Left forelimb (tissue), 1 donor: ENCODE measurements at regions not wholly inside any gene's neighbourhood (a gene's known extent, or its start where the extent isn't known, plus 50 kb on each side); places are given as distances from the start of the nearest gene placed in this dataset.

Experiments
- DNase-seq: peaks from one replicate; pipeline ENCODE4 v3.0.0-alpha.2; 2018; ENCODE audit warnings: low spot score

- no peak for DNase-seq
These were observed 354.1 kb upstream of the C1orf87 start for GRCh38 chr1:60427701-60428100.

DNA sequence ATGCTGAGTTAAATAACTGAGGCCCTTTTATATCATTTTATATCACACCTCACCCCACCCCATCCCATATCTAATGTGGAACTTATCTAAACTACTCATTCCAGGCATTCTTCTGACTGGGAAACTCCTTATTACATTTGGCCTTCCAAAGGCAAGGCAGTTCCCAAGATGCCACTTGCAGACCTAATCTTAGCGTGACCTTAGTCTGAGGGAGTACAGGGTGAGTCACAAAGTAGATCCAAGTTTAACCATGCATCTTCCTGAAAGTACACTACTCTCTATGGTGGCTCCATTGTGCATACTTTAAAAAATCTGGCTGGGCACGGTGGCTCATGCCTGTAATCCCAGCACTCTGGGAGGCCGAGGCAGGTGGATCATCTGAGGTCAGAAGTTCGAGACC is 353.6 kb upstream of the C1orf87 start:
- DNase-seq = no peak

GRCh38 chr1:60425528-60425927 is 352.0 kb upstream of the C1orf87 start:
- no peak for DNase-seq

- DNase-seq = no peak
These were observed 349.7 kb upstream of the C1orf87 start for GRCh38 chr1:60423146-60423780.

- DNase-seq = no peak
These were observed 348.4 kb upstream of the C1orf87 start for GRCh38 chr1:60421965-60422364.

GRCh38 chr1:60419023-60419422 is 345.5 kb upstream of the C1orf87 start:
- no peak for DNase-seq

- DNase-seq = no peak
These were observed 342.1 kb upstream of the C1orf87 start for GRCh38 chr1:60415696-60416095.

GRCh38 chr1:60413091-60413490 is 339.5 kb upstream of the C1orf87 start:
- no peak for DNase-seq

- DNase-seq = no peak
These were observed 338.0 kb upstream of the C1orf87 start for GRCh38 chr1:60411591-60411990.

DNA sequence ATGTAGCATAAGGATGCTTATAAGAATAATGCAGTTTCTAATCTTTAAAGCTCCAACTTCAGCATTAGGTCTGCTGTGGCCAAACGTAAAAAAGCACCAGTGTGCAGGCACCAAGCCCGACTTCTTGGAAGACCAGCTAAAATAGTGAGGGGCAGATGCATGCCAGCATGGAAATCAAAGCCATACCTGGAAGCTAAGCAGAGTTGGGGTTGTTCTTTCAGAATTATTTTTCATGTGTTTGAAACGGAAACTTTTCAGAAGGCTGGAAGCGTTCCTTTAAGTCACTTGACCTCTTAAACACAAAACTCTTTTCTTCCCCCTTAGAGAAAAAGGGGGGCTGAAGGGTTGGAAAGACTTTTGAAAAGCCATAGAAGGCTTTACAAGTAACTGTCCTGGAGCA is 329.2 kb upstream of the C1orf87 start:
- no peak for DNase-seq

DNA sequence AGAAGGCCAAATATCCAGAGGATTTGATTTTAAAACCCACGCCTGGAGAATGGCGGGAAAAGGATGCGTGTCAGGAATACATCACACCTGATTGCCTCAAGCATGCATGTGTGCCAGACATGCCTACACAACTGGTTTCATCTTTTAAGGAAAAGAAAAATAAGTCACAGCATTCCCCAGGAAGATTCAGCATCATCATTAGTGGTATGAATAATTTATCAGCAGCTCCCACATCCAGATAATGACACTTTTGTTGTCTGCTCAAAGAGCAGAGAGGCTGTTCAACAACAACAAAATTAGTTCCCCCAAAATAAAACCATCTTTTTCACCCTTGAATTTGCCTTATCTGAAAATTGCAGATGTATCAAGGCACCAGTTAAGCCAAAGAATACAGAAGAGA is 328.6 kb upstream of the C1orf87 start:
- DNase-seq = no peak

- DNase-seq = no peak
These were observed 320.9 kb upstream of the C1orf87 start for GRCh38 chr1:60394436-60394835.

DNA sequence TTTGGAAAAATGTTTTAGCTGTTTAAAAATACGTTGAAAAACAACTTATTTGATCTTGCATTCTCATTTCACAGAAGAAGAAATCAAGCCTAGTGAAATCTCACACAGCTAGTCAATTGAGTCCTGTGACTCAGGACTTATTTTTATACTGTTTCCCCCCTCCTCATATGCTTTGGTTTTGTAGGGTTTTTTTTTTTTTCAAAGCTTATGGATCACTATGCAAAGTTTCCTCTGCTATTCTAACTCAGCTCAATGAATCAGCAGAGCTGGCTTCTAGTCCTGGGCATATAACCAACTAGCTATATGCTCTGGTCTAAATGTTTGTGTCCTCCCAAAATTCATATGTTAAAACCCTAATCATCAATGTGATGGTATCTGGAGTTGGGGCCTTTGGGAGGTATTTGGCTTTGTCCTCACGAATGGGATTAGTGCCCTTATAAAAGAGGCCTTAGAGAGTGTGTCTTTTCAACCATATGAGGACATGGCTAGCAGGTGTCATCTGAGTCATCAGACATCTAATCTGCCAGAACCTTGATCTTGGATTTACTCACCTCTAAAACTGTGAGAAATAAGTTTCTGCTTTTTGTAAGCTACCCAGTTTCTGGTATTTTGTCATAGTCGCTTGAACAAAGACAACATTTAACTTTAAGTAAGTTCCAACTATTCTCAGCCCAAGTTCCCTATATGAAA is 317.2 kb upstream of the C1orf87 start:
- no peak for DNase-seq

GRCh38 chr1:60388092-60388987 is 314.8 kb upstream of the C1orf87 start:
- DNase-seq = no peak

DNA sequence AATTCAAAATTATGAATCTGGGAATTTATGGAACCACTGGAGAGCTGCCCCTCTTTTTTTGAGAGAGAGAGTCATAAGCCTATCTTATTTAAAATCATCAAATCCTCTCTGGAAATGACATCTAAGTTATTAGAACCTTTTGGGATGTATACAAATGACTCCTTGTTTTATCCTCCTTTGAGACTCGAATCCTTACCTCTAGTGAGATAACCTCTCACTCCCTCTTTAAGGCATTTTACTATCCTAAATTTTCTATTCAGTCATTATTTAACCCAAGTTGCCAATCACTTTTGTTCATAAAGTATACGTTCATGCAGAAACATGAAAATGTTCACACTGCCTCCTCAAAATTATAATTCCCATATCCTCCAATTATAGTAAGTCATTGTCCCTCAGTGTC is 313.6 kb upstream of the C1orf87 start:
- no peak for DNase-seq

DNA sequence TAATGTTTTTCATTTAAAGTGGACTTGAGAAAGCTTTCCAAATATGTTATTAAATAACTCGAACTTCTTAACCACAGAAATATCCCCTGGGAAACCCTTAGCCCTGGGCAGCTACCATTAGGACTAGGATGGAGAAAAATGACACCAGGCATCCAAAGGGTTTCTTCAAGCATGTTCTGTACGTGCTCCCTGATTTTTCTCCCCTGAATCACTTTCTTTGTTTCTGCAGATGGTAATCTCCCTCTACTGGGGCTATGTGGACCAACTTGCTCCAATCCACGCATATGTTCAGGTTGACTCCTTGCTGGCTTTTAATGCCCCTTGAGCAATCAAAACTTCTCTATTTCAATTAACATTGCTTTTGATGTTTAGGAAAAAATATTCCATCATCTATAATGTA is 312.7 kb upstream of the C1orf87 start:
- DNase-seq = no peak

- DNase-seq = no peak
These were observed 302.6 kb upstream of the C1orf87 start for GRCh38 chr1:60376196-60376595.

DNA sequence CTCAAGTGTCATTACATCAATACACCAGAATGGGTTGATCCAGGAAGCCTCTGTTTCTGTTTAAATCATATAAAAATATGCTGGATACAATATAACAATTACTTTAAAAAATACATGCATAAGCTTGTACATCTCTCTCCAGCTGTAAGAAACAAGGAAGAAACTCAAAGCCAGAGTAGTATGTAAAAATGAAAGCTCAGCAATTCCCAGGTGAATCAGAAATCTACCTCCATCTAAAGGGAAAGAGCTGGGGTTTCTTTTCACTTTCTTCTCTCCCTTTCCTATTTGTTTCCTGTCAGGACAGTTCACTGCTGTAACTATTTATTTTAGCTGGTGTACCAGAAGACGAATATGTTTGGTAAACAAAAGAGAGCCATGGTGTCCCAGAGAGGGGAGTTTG is 301.0 kb upstream of the C1orf87 start:
- no peak for DNase-seq

DNA sequence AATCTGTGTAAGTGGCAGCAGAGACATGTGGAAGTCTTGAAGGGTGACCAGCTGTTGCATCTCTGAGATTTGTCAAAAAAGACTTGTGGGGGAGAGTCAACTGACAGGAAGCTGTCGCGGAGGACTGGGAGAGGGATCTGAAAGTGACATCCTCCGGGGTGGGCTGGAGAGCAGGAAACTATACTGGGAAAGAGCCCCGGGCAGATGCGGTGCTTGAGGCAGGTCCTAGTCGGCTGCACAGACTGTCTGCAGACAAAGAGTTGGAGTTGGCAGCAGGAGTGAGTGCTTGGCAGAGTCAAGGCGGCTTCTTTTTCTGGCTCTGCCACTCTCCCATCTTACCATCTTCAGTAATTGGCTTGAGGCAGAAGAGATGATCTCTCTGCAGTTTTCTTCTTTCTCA is 294.0 kb upstream of the C1orf87 start:
- DNase-seq = no peak

- no peak for DNase-seq
These were observed 285.9 kb upstream of the C1orf87 start for GRCh38 chr1:60359431-60359830.

- no peak for DNase-seq
These were observed 277.0 kb upstream of the C1orf87 start for GRCh38 chr1:60350531-60350930.

GRCh38 chr1:60348884-60349283 is 275.3 kb upstream of the C1orf87 start:
- DNase-seq = no peak

- DNase-seq = no peak
These were observed 272.1 kb upstream of the C1orf87 start for GRCh38 chr1:60345621-60346020.
